Adipocyte (in vitro differentiated cells): ENCODE measurements at regions not wholly inside any gene's neighbourhood (a gene's known extent, or its start where the extent isn't known, plus 50 kb on each side); places are given as distances from the start of the nearest gene placed in this dataset.
"Not testable (repeated sequence)": the region's sequence is repeated elsewhere in the genome, so short reads cannot be mapped to it uniquely, and the experiment has no call there.

Experiments
- DNase-seq: peaks from one replicate; pipeline ENCODE4 v3.0.0-alpha.2; 2015; ENCODE audit warnings: low read depth
- H3K27me3 ChIP-seq: replicated peaks from 2 replicates; pipeline ENCODE4 v1.7.0; 2013; ENCODE audit warnings: mild to moderate bottlenecking, low read length, moderate library complexity; ENCODE audit not compliant: control insufficient read depth, insufficient read depth
- H3K36me3 ChIP-seq: 2 replicates; pipeline ENCODE4 v1.7.0; 2013; ENCODE audit warnings: low read length, mild to moderate bottlenecking, moderate library complexity; ENCODE audit not compliant: control insufficient read depth, insufficient read depth, severe bottlenecking
- H3K4me1 ChIP-seq: 2 replicates; pipeline ENCODE4 v1.7.0; 2013; ENCODE audit warnings: mild to moderate bottlenecking, low read length, moderate library complexity; ENCODE audit not compliant: control insufficient read depth, insufficient read depth
- H3K4me3 ChIP-seq: 2 replicates; pipeline ENCODE4 v1.7.0; 2013; ENCODE audit warnings: mild to moderate bottlenecking, low read length, moderate library complexity
- H3K9ac ChIP-seq: 2 replicates; pipeline ENCODE4 v1.7.0; 2013; ENCODE audit warnings: mild to moderate bottlenecking, low read length, moderate library complexity
- H3K9me3 ChIP-seq: 2 replicates; pipeline ENCODE4 v1.7.0; 2013; ENCODE audit warnings: mild to moderate bottlenecking, low read length, moderate library complexity; ENCODE audit not compliant: control insufficient read depth

- no peak overlapping the region for H3K4me3 ChIP-seq
- DNase-seq = no peak
- H3K27me3 ChIP-seq = peaks cover 30% of the 10 kb centered on the region
- peaks cover 5% of the 10 kb centered on the region for H3K9me3 ChIP-seq
- no peaks in the 10 kb centered on the region for H3K4me1 ChIP-seq
- no peaks in the 10 kb centered on the region for H3K36me3 ChIP-seq
- no peak overlapping the region for H3K9ac ChIP-seq
These were observed 288.6 kb downstream of the NDUFA10 start for GRCh38 chr2:239736358-239737143.

- no peak for DNase-seq
- Histone ChIP-seq H3K27me3 (peaks cover 29% of the 10 kb centered on the region), H3K9ac (no peak overlapping the region), H3K4me1 (no peaks in the 10 kb centered on the region), H3K9me3 (peaks cover 5% of the 10 kb centered on the region), H3K4me3 (no peak overlapping the region), H3K36me3 (no peaks in the 10 kb centered on the region)
These were observed 289.2 kb downstream of the NDUFA10 start for GRCh38 chr2:239735829-239736357.

- H3K9me3 ChIP-seq = peaks cover 5% of the 10 kb centered on the region
- peaks cover 27% of the 10 kb centered on the region for H3K27me3 ChIP-seq
- no peaks in the 10 kb centered on the region for H3K4me1 ChIP-seq
- DNase-seq = no peak
- H3K4me3 ChIP-seq = no peak overlapping the region
- H3K9ac ChIP-seq = no peak overlapping the region
- H3K36me3 ChIP-seq = no peaks in the 10 kb centered on the region
These were observed 289.9 kb downstream of the NDUFA10 start for GRCh38 chr2:239735131-239735828.

- H3K9ac ChIP-seq = no peak overlapping the region
- H3K4me1 ChIP-seq = no peaks in the 10 kb centered on the region
- no peaks in the 10 kb centered on the region for H3K36me3 ChIP-seq
- DNase-seq = no peak
- no peak overlapping the region for H3K4me3 ChIP-seq
- peaks cover 5% of the 10 kb centered on the region for H3K9me3 ChIP-seq
- peaks cover 27% of the 10 kb centered on the region for H3K27me3 ChIP-seq
These were observed 290.6 kb downstream of the NDUFA10 start for GRCh38 chr2:239734436-239735005.

- no peak overlapping the region for H3K9ac ChIP-seq
- no peak for DNase-seq
- H3K4me1 ChIP-seq = no peaks in the 10 kb centered on the region
- H3K9me3 ChIP-seq = peaks cover 5% of the 10 kb centered on the region
- peaks cover 31% of the 10 kb centered on the region for H3K27me3 ChIP-seq
- no peak overlapping the region for H3K4me3 ChIP-seq
- no peaks in the 10 kb centered on the region for H3K36me3 ChIP-seq
These were observed 292.5 kb downstream of the NDUFA10 start for GRCh38 chr2:239732666-239733010.

- Histone ChIP-seq H3K4me3 (no peak overlapping the region), H3K4me1 (no peaks in the 10 kb centered on the region), H3K9ac (no peak overlapping the region), H3K27me3 (peaks cover 31% of the 10 kb centered on the region), H3K36me3 (no peaks in the 10 kb centered on the region), H3K9me3 (peaks cover 5% of the 10 kb centered on the region)
- DNase-seq = no peak
These were observed 293.0 kb downstream of the NDUFA10 start for GRCh38 chr2:239731998-239732665.

- H3K9ac ChIP-seq = no peak overlapping the region
- no peak overlapping the region for H3K4me3 ChIP-seq
- no peak for DNase-seq
- H3K36me3 ChIP-seq = no peaks in the 10 kb centered on the region
- H3K27me3 ChIP-seq = peaks cover 31% of the 10 kb centered on the region
- H3K9me3 ChIP-seq = peaks cover 5% of the 10 kb centered on the region
- H3K4me1 ChIP-seq = no peaks in the 10 kb centered on the region
These were observed 293.7 kb downstream of the NDUFA10 start for GRCh38 chr2:239731422-239731821.

- Histone ChIP-seq H3K36me3 (no peaks in the 10 kb centered on the region), H3K9ac (no peak overlapping the region), H3K4me1 (no peaks in the 10 kb centered on the region), H3K4me3 (no peak overlapping the region), H3K27me3 (peaks cover 34% of the 10 kb centered on the region), H3K9me3 (peaks cover 5% of the 10 kb centered on the region)
- DNase-seq = no peak
These were observed 294.2 kb downstream of the NDUFA10 start for GRCh38 chr2:239730897-239731296.

- not testable (repeated sequence) for DNase-seq, H3K9me3 ChIP-seq, H3K9ac ChIP-seq, H3K4me3 ChIP-seq, H3K4me1 ChIP-seq, H3K36me3 ChIP-seq
- H3K27me3 ChIP-seq = peaks cover 34% of the 10 kb centered on the region
These were observed 294.6 kb downstream of the NDUFA10 start for GRCh38 chr2:239730567-239730882.

- peaks cover 35% of the 10 kb centered on the region for H3K27me3 ChIP-seq
- H3K36me3 ChIP-seq = no peaks in the 10 kb centered on the region
- no peak overlapping the region for H3K4me3 ChIP-seq
- peaks cover 5% of the 10 kb centered on the region for H3K9me3 ChIP-seq
- no peaks in the 10 kb centered on the region for H3K4me1 ChIP-seq
- H3K9ac ChIP-seq = no peak overlapping the region
- no peak for DNase-seq
These were observed 295.2 kb downstream of the NDUFA10 start for GRCh38 chr2:239729681-239730566.
